HL-60/S4 treated with retinoic acid at 250 ng/mL for 4 days and 3 days (cell line): ENCODE measurements at regions not wholly inside any gene's neighbourhood (a gene's known extent, or its start where the extent isn't known, plus 50 kb on each side); places are given as distances from the start of the nearest gene placed in this dataset.

Experiments used
- in situ Hi-C: fragments of 300-500 bp; cut with MboI; formaldehyde crosslinking; loops from 2 replicates; pipeline ENCODE4 v1.7.0; 2022; ENCODE audit warnings: low sequenced_read_pairs

- in situ Hi-C loops: no loop called here
These were observed 125.0 kb upstream of the CD93 start for GRCh38 chr20:23211164-23211563.

GRCh38 chr20:23207826-23208540, 121.9 kb upstream of the CD93 start:
- in situ Hi-C loops: no loop called here

DNA sequence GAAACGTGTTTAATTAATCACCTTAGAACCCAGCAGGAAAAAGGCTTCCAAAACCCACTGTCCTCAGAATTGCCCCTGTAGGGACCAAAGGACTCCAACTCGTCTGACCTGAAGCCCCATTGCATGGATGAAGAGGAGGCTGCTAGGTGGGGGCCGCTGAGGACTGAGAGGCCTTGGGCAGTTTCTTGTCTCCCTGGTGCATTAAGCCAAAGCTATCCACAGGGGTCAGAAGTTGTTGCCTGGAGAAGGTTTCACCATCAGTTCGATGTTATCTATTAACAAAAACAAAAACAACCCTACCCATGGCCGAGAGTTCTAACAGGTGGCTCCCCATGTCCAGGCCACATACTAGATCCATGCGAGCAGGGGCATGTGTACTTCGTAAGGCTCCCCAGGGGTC, 120.9 kb upstream of the CD93 start:
- in situ Hi-C loops: no loop called here

GRCh38 chr20:23206061-23206460, 119.9 kb upstream of the CD93 start:
- in situ Hi-C loops: no loop called here

DNA sequence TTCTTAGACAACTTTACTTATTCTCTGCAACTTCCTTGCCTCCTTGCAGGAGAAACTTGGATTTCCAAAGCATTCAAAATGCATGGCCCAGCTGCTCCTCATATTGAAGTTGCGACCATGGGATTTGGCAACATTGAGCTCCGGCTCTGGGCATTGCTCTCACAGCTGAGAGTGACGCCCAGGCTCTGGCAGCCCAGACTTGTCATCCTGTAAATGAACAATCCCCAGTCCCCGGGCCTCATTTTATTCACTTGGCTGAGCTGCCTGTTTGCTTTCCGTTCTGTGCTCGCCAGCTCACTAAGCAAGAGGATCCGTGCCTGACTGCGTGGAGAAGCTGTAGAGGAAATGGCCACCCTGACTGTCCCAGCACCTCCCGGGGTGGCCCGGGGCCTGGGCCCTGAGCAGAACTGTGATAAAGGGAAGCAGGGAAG, 119.5 kb upstream of the CD93 start:
- in situ Hi-C loops: no loop called here

- in situ Hi-C loops: no loop called here
These were observed 119.1 kb upstream of the CD93 start for GRCh38 chr20:23205211-23205610.

- in situ Hi-C loops: no loop called here
These were observed 118.0 kb upstream of the CD93 start for GRCh38 chr20:23203951-23204730.

DNA sequence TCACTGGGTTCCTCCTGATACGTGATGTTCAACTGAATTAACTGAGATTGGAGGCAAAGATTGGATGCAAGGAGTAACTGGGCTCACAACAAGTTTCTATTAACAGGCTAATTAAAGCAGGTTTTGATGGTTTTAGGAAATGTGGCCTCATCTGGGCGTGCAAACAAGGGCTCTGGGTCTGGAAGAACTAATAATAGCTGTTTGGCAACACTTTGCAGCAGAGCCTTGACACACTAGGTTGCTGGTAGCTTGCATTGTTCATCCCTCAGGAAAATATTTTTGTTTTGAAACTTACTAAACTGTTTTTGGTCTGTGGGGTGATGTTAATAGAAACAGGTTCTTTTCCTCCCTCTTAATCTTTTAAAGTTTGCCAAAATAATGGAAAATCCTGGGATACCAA, 117.2 kb upstream of the CD93 start:
- in situ Hi-C loops: no loop called here

- in situ Hi-C loops: no loop called here
These were observed 115.5 kb upstream of the CD93 start for GRCh38 chr20:23201658-23202057.

- in situ Hi-C loops: no loop called here
These were observed 114.8 kb upstream of the CD93 start for GRCh38 chr20:23200914-23201313.

GRCh38 chr20:23200413-23200812, 114.3 kb upstream of the CD93 start:
- in situ Hi-C loops: no loop called here

- in situ Hi-C loops: no loop called here
These were observed 113.2 kb upstream of the CD93 start for GRCh38 chr20:23199356-23199755.

- in situ Hi-C loops: no loop called here
These were observed 112.7 kb upstream of the CD93 start for GRCh38 chr20:23198815-23199214.

GRCh38 chr20:23197836-23198235, 111.7 kb upstream of the CD93 start:
- in situ Hi-C loops: no loop called here

DNA sequence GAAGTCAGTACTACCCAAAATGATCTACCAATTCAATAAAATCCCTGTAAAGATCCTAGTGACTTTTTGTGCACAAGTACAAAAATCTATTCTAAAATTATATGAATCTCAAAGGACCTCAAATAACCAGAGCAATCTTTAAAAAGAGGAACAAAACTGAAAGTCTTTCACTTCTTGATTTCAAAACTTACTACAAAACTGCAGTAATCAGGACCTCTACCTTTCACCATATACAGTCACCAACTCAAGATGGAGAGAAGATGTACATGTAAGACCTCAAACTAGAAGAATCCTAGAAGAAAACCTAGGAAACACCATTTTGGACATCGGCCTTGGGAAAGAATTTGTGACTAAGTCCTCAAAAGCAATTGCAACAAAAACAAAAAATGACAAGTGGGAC, 109.5 kb upstream of the CD93 start:
- in situ Hi-C loops: no loop called here

DNA sequence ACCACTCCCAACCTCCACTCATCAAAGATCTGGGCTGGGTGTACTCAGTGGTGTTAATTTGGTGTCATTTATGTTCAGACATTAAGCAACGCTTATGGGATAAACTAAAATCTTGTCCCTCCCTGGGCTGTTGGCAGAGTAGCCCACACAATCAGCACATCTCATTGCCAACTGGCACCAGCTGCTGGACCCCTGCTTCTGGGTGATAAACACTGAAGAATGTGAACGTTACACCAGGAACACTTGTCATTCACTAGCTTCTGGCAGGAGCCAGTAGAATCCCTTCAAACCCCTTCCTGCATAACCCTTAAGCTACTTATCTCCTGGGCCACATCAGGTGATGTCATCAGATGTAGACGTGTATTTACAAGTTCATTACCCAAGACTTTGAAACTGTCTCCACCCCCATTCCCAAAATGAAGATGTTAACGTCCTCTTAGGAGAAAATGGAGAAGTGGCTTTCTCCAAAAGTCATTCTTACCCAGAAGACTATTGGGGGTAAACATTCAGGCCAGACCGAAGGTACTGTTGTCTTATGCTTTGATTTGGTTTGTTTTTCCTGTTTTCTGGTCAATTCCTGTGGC, 107.8 kb upstream of the CD93 start:
- in situ Hi-C loops: no loop called here

GRCh38 chr20:23192469-23192868, 106.3 kb upstream of the CD93 start:
- in situ Hi-C loops: no loop called here

- in situ Hi-C loops: no loop called here
These were observed 104.4 kb upstream of the CD93 start for GRCh38 chr20:23190557-23190956.

DNA sequence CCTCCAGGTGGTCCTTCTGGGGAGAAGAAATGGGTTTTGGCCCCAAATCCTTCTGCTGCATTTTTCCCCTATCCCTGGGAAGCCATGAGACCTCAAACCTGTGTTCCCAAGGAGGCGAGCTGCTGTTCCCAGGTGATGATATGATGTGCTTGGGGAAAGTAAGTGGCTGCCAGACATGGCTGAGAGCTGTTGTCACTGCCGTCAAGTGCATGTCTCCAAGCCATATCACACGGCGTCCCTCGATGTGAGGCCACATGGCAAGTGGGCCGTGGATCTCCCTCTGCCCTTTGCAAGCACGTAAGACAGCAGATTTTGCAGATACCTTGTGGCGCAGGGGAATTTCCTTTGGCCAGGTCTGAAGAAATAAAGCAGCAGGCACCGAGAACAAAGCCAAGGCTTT, 103.7 kb upstream of the CD93 start:
- in situ Hi-C loops: no loop called here

- in situ Hi-C loops: no loop called here
These were observed 103.2 kb upstream of the CD93 start for GRCh38 chr20:23189341-23189740.

- in situ Hi-C loops: no loop called here
These were observed 102.4 kb upstream of the CD93 start for GRCh38 chr20:23188377-23189169.
